Breast epithelium (tissue), 4 donors: ENCODE measurements at regions not wholly inside any gene's neighbourhood (a gene's known extent, or its start where the extent isn't known, plus 50 kb on each side); places are given as distances from the start of the nearest gene placed in this dataset.

Source experiments
- DNase-seq, 2 donors: peaks; one replicate each; pipeline ENCODE4 v3.0.0-alpha.2; 2019; ENCODE audit warnings: low spot score in 2 of 2
- H3K27ac ChIP-seq, 2 donors: fragments of 200-600 bp; sonication (generic) in 1 of 2; one replicate each; pipeline ENCODE4 v1.5.1; 2016 to 2019; ENCODE audit warnings: mild to moderate bottlenecking in 1 of 2
- H3K27me3 ChIP-seq, 2 donors: fragments of 200-600 bp; sonication (generic) in 1 of 2; one replicate each; pipeline versions ENCODE4 v1.5.1 to v1.6.0; 2017 to 2019; ENCODE audit warnings: control low read depth in 1 of 2, mild to moderate bottlenecking in 1 of 2
- H3K36me3 ChIP-seq: fragments of 200-600 bp; one replicate; pipeline ENCODE4 v1.5.1; 2019
- H3K4me1 ChIP-seq, 2 donors: fragments of 200-600 bp; sonication (generic); one replicate each; pipeline ENCODE4 v1.5.1; 2016 to 2019; ENCODE audit warnings: control low read depth in 1 of 2
- H3K4me3 ChIP-seq, 3 donors: fragments of 200-600 bp; sonication (generic); 1 replicate in 2 of 3; 2 replicates in 1 of 3; pipeline ENCODE4 v1.5.1; 2016 to 2019; ENCODE audit warnings: mild to moderate bottlenecking in 3 of 3, moderate library complexity in 2 of 3
- H3K9me3 ChIP-seq, 2 donors: fragments of 200-600 bp; sonication (generic) in 1 of 2; one replicate each; pipeline ENCODE4 v1.5.1; 2016 to 2019; ENCODE audit warnings: control low read depth in 1 of 2
- CTCF ChIP-seq, 3 donors: fragments of 450-650 bp; IDR thresholded peaks; one replicate each; pipeline ENCODE4 v1.5.1; 2016 to 2017; ENCODE audit warnings: antibody characterized with exemption in 3 of 3, mild to moderate bottlenecking in 3 of 3, moderate library complexity in 3 of 3
- POLR2A ChIP-seq: fragments of 450-650 bp; IDR thresholded peaks from one replicate; pipeline ENCODE4 v1.6.1; 2016; ENCODE audit warnings: antibody characterized with exemption, mild to moderate bottlenecking, moderate library complexity
- POLR2AphosphoS5 ChIP-seq, 3 donors: sonication (generic); formaldehyde crosslinking; IDR thresholded peaks; one replicate each; pipeline ENCODE4 v1.6.1; 2017; ENCODE audit warnings: antibody characterized with exemption in 3 of 3
- intact Hi-C: fragments of 100-400 bp; cut with DNase I; formaldehyde crosslinking; loops from one replicate; pipeline ENCODE4 v1.15.1; 2023; ENCODE audit warnings: low total_unique reads

- no peaks in the 10 kb centered on the region for H3K27me3 ChIP-seq
- intact Hi-C loops, result no loop called here
- no peak overlapping the region for H3K4me3 ChIP-seq
- no peaks in the 10 kb centered on the region for H3K4me1 ChIP-seq
- H3K36me3 ChIP-seq, result no peaks in the 10 kb centered on the region
- DNase-seq, result no peak
- H3K27ac ChIP-seq, result no peak overlapping the region
- no peaks in the 10 kb centered on the region for H3K9me3 ChIP-seq
- TF ChIP-seq POLR2AphosphoS5 (IDR thresholded peaks at IDR 0.05) (no peak), CTCF (IDR thresholded peaks at IDR 0.05) (no peak), POLR2A (no peak)
These were observed 258.4 kb upstream of the CACNA2D1 start for GRCh38 chr7:82701949-82702348.

- no peak overlapping the region for H3K27ac ChIP-seq
- H3K36me3 ChIP-seq, result no peaks in the 10 kb centered on the region
- no peaks in the 10 kb centered on the region for H3K9me3 ChIP-seq
- TF ChIP-seq POLR2AphosphoS5 (IDR thresholded peaks at IDR 0.05) (no peak), POLR2A (no peak)
- H3K4me1 ChIP-seq, result no peaks in the 10 kb centered on the region
- DNase-seq, result no peak
- H3K4me3 ChIP-seq, result no peak overlapping the region
- intact Hi-C loops, result no loop called here
- H3K27me3 ChIP-seq, result no peaks in the 10 kb centered on the region
These were observed 257.2 kb upstream of the CACNA2D1 start for GRCh38 chr7:82700741-82701140.

- no peaks in the 10 kb centered on the region for H3K4me1 ChIP-seq
- no peak for TF ChIP-seq POLR2AphosphoS5 (IDR thresholded peaks at IDR 0.05)
- TF ChIP-seq CTCF (IDR thresholded peaks at IDR 0.05), result no peak
- no peak for TF ChIP-seq POLR2A
These were observed 256.2 kb upstream of the CACNA2D1 start for GRCh38 chr7:82699773-82700186.

GRCh38 chr7:82697897-82698296, 254.3 kb upstream of the CACNA2D1 start:
- Histone ChIP-seq H3K4me1 (no peaks in the 10 kb centered on the region), H3K27me3 (no peaks in the 10 kb centered on the region), H3K27ac (no peak overlapping the region), H3K4me3 (no peak overlapping the region), H3K36me3 (no peaks in the 10 kb centered on the region), H3K9me3 (no peaks in the 10 kb centered on the region)
- no peak for DNase-seq
- intact Hi-C loops, result no loop called here
- TF ChIP-seq POLR2A, result no peak
- TF ChIP-seq POLR2AphosphoS5 (IDR thresholded peaks at IDR 0.05), result no peak
- no peak for TF ChIP-seq CTCF (IDR thresholded peaks at IDR 0.05)

More at GRCh38 chr7:82699773-82700186, 256.2 kb upstream of the CACNA2D1 start:
- Histone ChIP-seq H3K27ac (no peak overlapping the region), H3K36me3 (no peaks in the 10 kb centered on the region), H3K9me3 (no peaks in the 10 kb centered on the region), H3K4me3 (no peak overlapping the region), H3K27me3 (no peaks in the 10 kb centered on the region)
- peak in 1 of 2 donors; percentile 17 for DNase-seq
- intact Hi-C loops, result no loop called here

- DNase-seq, result no peak
- H3K27ac ChIP-seq, result no peak overlapping the region
- no peaks in the 10 kb centered on the region for H3K4me1 ChIP-seq
- H3K4me3 ChIP-seq, result no peak overlapping the region
- intact Hi-C loops, result no loop called here
- no peaks in the 10 kb centered on the region for H3K27me3 ChIP-seq
- H3K36me3 ChIP-seq, result no peaks in the 10 kb centered on the region
- TF ChIP-seq POLR2A (no peak), POLR2AphosphoS5 (IDR thresholded peaks at IDR 0.05) (no peak), CTCF (IDR thresholded peaks at IDR 0.05) (no peak)
- H3K9me3 ChIP-seq, result no peaks in the 10 kb centered on the region
These were observed 253.1 kb upstream of the CACNA2D1 start for GRCh38 chr7:82696631-82697030.

- no peak for DNase-seq
- no peak overlapping the region for H3K4me3 ChIP-seq
- H3K9me3 ChIP-seq, result no peaks in the 10 kb centered on the region
- TF ChIP-seq POLR2AphosphoS5 (IDR thresholded peaks at IDR 0.05), result no peak
- TF ChIP-seq CTCF (IDR thresholded peaks at IDR 0.05), result no peak
- TF ChIP-seq POLR2A, result no peak
- H3K36me3 ChIP-seq, result no peaks in the 10 kb centered on the region
- intact Hi-C loops, result no loop called here
- no peaks in the 10 kb centered on the region for H3K27me3 ChIP-seq
- no peak overlapping the region for H3K27ac ChIP-seq
- H3K4me1 ChIP-seq, result no peaks in the 10 kb centered on the region
These were observed 250.4 kb upstream of the CACNA2D1 start for GRCh38 chr7:82694022-82694421.
